OCI-LY1 (cell line): ENCODE measurements at regions not wholly inside any gene's neighbourhood (a gene's known extent, or its start where the extent isn't known, plus 50 kb on each side); places are given as distances from the start of the nearest gene placed in this dataset.

Experiments used
- H2AFZ ChIP-seq: fragments of 200-600 bp; sonication (generic), shearing (Covaris generic); 2 replicates; pipeline ENCODE4 v1.6.0; 2014; ENCODE audit warnings: antibody characterized with exemption, mild to moderate bottlenecking, low read length
- H3F3A ChIP-seq: fragments of 200-600 bp; sonication (generic), shearing (Covaris generic); 2 replicates; pipeline ENCODE4 v1.6.0; 2014; ENCODE audit warnings: mild to moderate bottlenecking, antibody characterized with exemption, low read length, moderate library complexity; ENCODE audit not compliant: insufficient read depth
- H3K27ac ChIP-seq: fragments of 200-600 bp; sonication (generic); 2 replicates; pipeline ENCODE4 v1.5.1; 2014; ENCODE audit warnings: low read length, mixed run types, mild to moderate bottlenecking, low read depth; ENCODE audit not compliant: poor library complexity, severe bottlenecking
- H3K27me3 ChIP-seq: fragments of 200-600 bp; sonication (generic); 2 replicates; pipeline ENCODE4 v1.6.0; 2014; ENCODE audit warnings: antibody characterized with exemption, mild to moderate bottlenecking, low read length, moderate library complexity; ENCODE audit not compliant: insufficient read depth
- H3K36me3 ChIP-seq: fragments of 200-600 bp; sonication (generic); 2 replicates; pipeline ENCODE4 v1.6.1; 2014; ENCODE audit warnings: mild to moderate bottlenecking, antibody characterized with exemption, low read length, moderate library complexity, mixed read lengths; ENCODE audit not compliant: insufficient read depth
- H3K4me1 ChIP-seq: fragments of 200-600 bp; sonication (generic); 2 replicates; pipeline ENCODE4 v1.5.1; 2014; ENCODE audit warnings: mild to moderate bottlenecking, low read length, moderate library complexity; ENCODE audit not compliant: insufficient read depth, severe bottlenecking
- H3K4me2 ChIP-seq: fragments of 200-600 bp; sonication (generic), shearing (Covaris generic); 2 replicates; pipeline ENCODE4 v1.6.1; 2014; ENCODE audit warnings: low read length
- H3K4me3 ChIP-seq: fragments of 200-600 bp; sonication (generic); 2 replicates; pipeline ENCODE4 v1.5.1; 2014; ENCODE audit warnings: low read length, low read depth, mild to moderate bottlenecking, mixed read lengths; ENCODE audit not compliant: poor library complexity, severe bottlenecking
- H3K79me2 ChIP-seq: fragments of 200-600 bp; shearing (Covaris generic); 2 replicates; pipeline ENCODE4 v1.6.1; 2016; ENCODE audit warnings: mixed run types, low read length, mixed read lengths; ENCODE audit not compliant: insufficient read depth
- H3K9ac ChIP-seq: fragments of 200-600 bp; sonication (generic), shearing (Covaris generic); 2 replicates; pipeline ENCODE4 v1.6.1; 2014; ENCODE audit warnings: mild to moderate bottlenecking, low read length, mixed read lengths
- H3K9me2 ChIP-seq: fragments of 200-600 bp; sonication (generic), shearing (Covaris generic); 2 replicates; pipeline ENCODE4 v1.6.1; 2014; ENCODE audit warnings: low read depth, mild to moderate bottlenecking, low read length, mixed read lengths
- H3K9me3 ChIP-seq: fragments of 200-600 bp; shearing (Covaris generic); 2 replicates; pipeline ENCODE4 v1.6.1; 2014; ENCODE audit warnings: low read length, mixed read lengths
- H4K20me1 ChIP-seq: fragments of 200-600 bp; sonication (generic), shearing (Covaris generic); 2 replicates; pipeline ENCODE4 v1.6.0; 2016; ENCODE audit warnings: mild to moderate bottlenecking, low read length; ENCODE audit not compliant: insufficient read depth
- EZH2 ChIP-seq: fragments of 200-600 bp; sonication (generic), shearing (Covaris generic); IDR thresholded peaks from 2 replicates; pipeline ENCODE4 v1.8.0; 2017; ENCODE audit warnings: borderline replicate concordance, mixed run types, mild to moderate bottlenecking, antibody characterized with exemption, low read length, moderate library complexity, mixed read lengths
- TF ChIP-seq, protein P1 (sequence below): fragments of 200-600 bp; sonication (generic), shearing (Covaris generic); IDR thresholded peaks from 2 replicates; pipeline ENCODE4 v1.5.1; 2017; ENCODE audit warnings: mild to moderate bottlenecking, antibody characterized with exemption, low read length, moderate library complexity, mixed read lengths

DNA sequence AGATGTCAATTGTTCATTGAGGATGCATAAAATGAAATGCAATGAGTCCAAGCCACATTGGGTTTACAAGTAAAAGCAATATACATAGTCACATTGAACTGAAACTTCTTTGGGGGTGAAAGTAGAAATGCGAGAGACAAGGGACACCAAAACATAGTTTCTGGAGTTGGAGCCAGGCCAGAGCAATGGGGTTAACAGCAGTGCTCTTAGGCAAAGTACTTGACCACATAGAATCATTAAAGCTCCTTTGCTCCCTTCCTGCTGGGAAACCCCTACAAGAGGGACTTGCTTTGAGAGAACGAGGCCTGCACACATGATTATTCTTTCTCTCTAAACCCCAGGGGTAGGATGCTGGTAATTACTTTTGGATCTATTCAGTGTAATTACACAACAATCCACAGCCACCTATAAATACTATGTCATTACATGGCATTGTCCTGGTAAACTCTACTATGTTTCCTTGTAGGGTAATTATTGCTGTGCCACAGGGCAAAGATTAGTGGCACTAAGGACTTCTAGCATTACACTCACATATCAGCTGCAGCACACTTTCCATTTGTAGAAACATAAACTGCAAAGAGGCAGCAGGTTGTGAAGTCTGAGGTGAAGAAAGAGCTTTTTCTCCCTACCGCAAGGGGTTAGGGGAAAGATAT, 421.6 kb upstream of the PBX1 start:
- Histone ChIP-seq H3K4me1 (no peaks in the 10 kb centered on the region), H3K9me3 (no peaks in the 10 kb centered on the region), H2AFZ (no peak overlapping the region), H4K20me1 (no peaks in the 10 kb centered on the region), H3F3A (no peaks in the 10 kb centered on the region), H3K36me3 (no peaks in the 10 kb centered on the region), H3K4me2 (no peak overlapping the region), H3K9me2 (no peaks in the 10 kb centered on the region), H3K79me2 (no peaks in the 10 kb centered on the region), H3K9ac (no peak overlapping the region), H3K4me3 (no peak overlapping the region), H3K27ac (no peak overlapping the region), H3K27me3 (no peaks in the 10 kb centered on the region)
- TF ChIP-seq EZH2, result no peak

DNA sequence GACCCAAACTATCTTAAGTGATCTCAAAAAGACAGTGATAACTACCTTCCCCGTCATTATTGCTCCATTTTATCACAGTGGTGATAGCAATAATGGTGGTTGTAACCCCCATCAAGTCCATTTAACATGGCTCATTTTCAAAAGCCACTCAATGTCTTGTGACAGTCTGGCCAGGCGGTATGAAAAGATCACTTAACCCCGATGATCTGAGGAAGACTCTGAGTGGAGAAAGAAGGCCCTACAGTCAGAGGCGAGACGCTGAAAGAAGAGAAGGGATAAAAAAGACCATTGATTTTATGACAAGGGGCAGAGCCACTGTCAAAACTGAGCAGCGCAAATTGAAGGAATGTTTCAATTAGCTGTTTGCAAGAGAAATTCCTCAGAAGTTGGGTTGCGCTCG, 417.2 kb upstream of the PBX1 start:
- H4K20me1 ChIP-seq, result no peaks in the 10 kb centered on the region
- H3F3A ChIP-seq, result no peaks in the 10 kb centered on the region
- H3K9me3 ChIP-seq, result no peaks in the 10 kb centered on the region
- no peaks in the 10 kb centered on the region for H3K4me1 ChIP-seq
- no peaks in the 10 kb centered on the region for H3K27me3 ChIP-seq
- H3K9me2 ChIP-seq, result no peaks in the 10 kb centered on the region
- H3K9ac ChIP-seq, result no peak overlapping the region
- H3K79me2 ChIP-seq, result no peaks in the 10 kb centered on the region
- no peak overlapping the region for H3K4me2 ChIP-seq
- H3K4me3 ChIP-seq, result no peak overlapping the region
- no peaks in the 10 kb centered on the region for H3K36me3 ChIP-seq
- H2AFZ ChIP-seq, result no peak overlapping the region
- no peak overlapping the region for H3K27ac ChIP-seq
- TF ChIP-seq, protein P1, sequence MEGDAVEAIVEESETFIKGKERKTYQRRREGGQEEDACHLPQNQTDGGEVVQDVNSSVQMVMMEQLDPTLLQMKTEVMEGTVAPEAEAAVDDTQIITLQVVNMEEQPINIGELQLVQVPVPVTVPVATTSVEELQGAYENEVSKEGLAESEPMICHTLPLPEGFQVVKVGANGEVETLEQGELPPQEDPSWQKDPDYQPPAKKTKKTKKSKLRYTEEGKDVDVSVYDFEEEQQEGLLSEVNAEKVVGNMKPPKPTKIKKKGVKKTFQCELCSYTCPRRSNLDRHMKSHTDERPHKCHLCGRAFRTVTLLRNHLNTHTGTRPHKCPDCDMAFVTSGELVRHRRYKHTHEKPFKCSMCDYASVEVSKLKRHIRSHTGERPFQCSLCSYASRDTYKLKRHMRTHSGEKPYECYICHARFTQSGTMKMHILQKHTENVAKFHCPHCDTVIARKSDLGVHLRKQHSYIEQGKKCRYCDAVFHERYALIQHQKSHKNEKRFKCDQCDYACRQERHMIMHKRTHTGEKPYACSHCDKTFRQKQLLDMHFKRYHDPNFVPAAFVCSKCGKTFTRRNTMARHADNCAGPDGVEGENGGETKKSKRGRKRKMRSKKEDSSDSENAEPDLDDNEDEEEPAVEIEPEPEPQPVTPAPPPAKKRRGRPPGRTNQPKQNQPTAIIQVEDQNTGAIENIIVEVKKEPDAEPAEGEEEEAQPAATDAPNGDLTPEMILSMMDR, result no peak
- no peak for TF ChIP-seq EZH2

DNA sequence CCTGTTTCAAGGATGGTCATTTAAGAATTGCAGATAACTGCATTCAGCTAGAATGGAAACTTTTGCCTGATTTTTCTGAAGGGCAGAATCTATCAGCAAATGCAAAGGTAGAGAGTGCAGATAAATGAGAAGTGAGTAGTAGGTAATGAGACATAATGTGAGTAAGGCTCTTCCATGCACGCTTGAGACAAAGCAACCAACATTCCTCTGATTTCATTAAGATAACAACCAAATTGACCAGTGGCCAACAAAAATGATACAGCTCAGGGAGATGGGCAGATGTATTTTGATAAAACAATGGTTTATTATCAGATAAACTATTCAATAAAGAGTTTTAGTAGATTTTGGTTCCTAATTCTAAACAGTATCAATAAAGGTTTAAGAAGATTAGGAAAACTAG, 404.4 kb upstream of the PBX1 start:
- no peak overlapping the region for H2AFZ ChIP-seq
- no peaks in the 10 kb centered on the region for H3K27me3 ChIP-seq
- no peaks in the 10 kb centered on the region for H3K9me2 ChIP-seq
- TF ChIP-seq, protein P1, result no peak
- TF ChIP-seq EZH2, result no peak
- no peaks in the 10 kb centered on the region for H3K4me1 ChIP-seq
- H3K4me2 ChIP-seq, result no peak overlapping the region
- H3K9me3 ChIP-seq, result no peaks in the 10 kb centered on the region
- no peak overlapping the region for H3K9ac ChIP-seq
- no peak overlapping the region for H3K4me3 ChIP-seq
- H3F3A ChIP-seq, result no peaks in the 10 kb centered on the region
- no peaks in the 10 kb centered on the region for H3K36me3 ChIP-seq
- H4K20me1 ChIP-seq, result no peaks in the 10 kb centered on the region
- no peaks in the 10 kb centered on the region for H3K79me2 ChIP-seq
- no peak overlapping the region for H3K27ac ChIP-seq

DNA sequence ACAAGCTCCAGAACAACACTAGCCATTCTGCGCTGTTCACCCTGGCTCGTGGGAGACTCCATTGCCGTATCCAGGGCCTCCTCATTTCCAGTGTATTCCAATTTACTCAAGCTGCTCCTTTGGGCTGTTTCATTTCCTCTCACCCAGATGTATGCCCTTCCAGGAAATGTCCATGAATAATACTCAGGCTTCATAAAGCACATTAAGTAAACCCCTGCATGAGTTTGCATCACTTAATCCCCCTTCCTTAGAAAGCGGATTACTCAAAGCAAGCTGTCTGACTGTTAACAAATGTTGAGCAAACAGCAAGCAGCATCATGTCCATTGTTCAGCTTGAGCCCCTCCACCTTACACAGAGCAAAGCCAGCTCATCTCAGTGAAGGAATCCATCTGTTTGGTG, 403.6 kb upstream of the PBX1 start:
- H3K9me3 ChIP-seq, result no peaks in the 10 kb centered on the region
- H3K9ac ChIP-seq, result no peak overlapping the region
- H3K9me2 ChIP-seq, result no peaks in the 10 kb centered on the region
- no peak for TF ChIP-seq EZH2
- TF ChIP-seq, protein P1, result no peak
- no peaks in the 10 kb centered on the region for H4K20me1 ChIP-seq
- no peak overlapping the region for H3K4me3 ChIP-seq
- no peaks in the 10 kb centered on the region for H3K4me1 ChIP-seq
- H3K27me3 ChIP-seq, result no peaks in the 10 kb centered on the region
- H3K79me2 ChIP-seq, result no peaks in the 10 kb centered on the region
- no peak overlapping the region for H2AFZ ChIP-seq
- H3K36me3 ChIP-seq, result no peaks in the 10 kb centered on the region
- no peak overlapping the region for H3K4me2 ChIP-seq
- H3F3A ChIP-seq, result no peaks in the 10 kb centered on the region
- no peak overlapping the region for H3K27ac ChIP-seq
